ENCODE measurements at regions not wholly inside any gene's neighbourhood (a gene's known extent, or its start where the extent isn't known, plus 50 kb on each side); places are given as distances from the start of the nearest gene placed in this dataset.
"Not testable (repeated sequence)": the region's sequence is repeated elsewhere in the genome, so short reads cannot be mapped to it uniquely, and the experiment has no call there.

GRCh38 chr9:32161209-32161608 is 223.2 kb upstream of the ACO1 start:
- TF ChIP-seq CTCF (IDR thresholded peaks at IDR 0.05; ENCODE audit: low read depth, low read length), result no peak

GRCh38 chr9:32161720-32162119 is 222.7 kb upstream of the ACO1 start:
- no peak for TF ChIP-seq CTCF (IDR thresholded peaks at IDR 0.05; ENCODE audit: low read depth, low read length)
- no peak for DNase-seq (ENCODE audit: extremely low read depth, low read depth)

More at GRCh38 chr9:32161209-32161608, 223.2 kb upstream of the ACO1 start:
- no peak for DNase-seq (ENCODE audit: extremely low read depth, low read depth)

- DNase-seq (ENCODE audit: extremely low read depth, low read depth), result not testable (repeated sequence)
These were observed 218.1 kb upstream of the ACO1 start for GRCh38 chr9:32166316-32166715.

GRCh38 chr9:32171339-32171738 is 213.1 kb upstream of the ACO1 start:
- no peak for TF ChIP-seq CTCF (IDR thresholded peaks at IDR 0.05; ENCODE audit: low read depth, low read length)
- no peak for DNase-seq (ENCODE audit: extremely low read depth, low read depth)

- TF ChIP-seq CTCF (IDR thresholded peaks at IDR 0.05; ENCODE audit: low read depth, low read length), result no peak
- no peak for DNase-seq (ENCODE audit: extremely low read depth, low read depth)
These were observed 212.2 kb upstream of the ACO1 start for GRCh38 chr9:32172256-32172655.

GRCh38 chr9:32177396-32177795 is 207.0 kb upstream of the ACO1 start:
- TF ChIP-seq CTCF (IDR thresholded peaks at IDR 0.05; ENCODE audit: low read depth, low read length), result no peak
- DNase-seq (ENCODE audit: extremely low read depth, low read depth), result no peak

GRCh38 chr9:32180597-32180996 is 203.8 kb upstream of the ACO1 start:
- no peak for DNase-seq (ENCODE audit: extremely low read depth, low read depth)
- no peak for TF ChIP-seq CTCF (IDR thresholded peaks at IDR 0.05; ENCODE audit: low read depth, low read length)

GRCh38 chr9:32200241-32200640 is 184.2 kb upstream of the ACO1 start:
- no peak for DNase-seq (ENCODE audit: extremely low read depth, low read depth)
- no peak for TF ChIP-seq CTCF (IDR thresholded peaks at IDR 0.05; ENCODE audit: low read depth, low read length)

All from AG09319 (cell line).